OCI-LY1 (cell line): ENCODE measurements at regions not wholly inside any gene's neighbourhood (a gene's known extent, or its start where the extent isn't known, plus 50 kb on each side); places are given as distances from the start of the nearest gene placed in this dataset.

ENCODE experiments used
- H2AFZ ChIP-seq: fragments of 200-600 bp; sonication (generic), shearing (Covaris generic); 2 replicates; pipeline ENCODE4 v1.6.0; 2014; ENCODE audit warnings: antibody characterized with exemption, mild to moderate bottlenecking, low read length
- H3F3A ChIP-seq: fragments of 200-600 bp; sonication (generic), shearing (Covaris generic); 2 replicates; pipeline ENCODE4 v1.6.0; 2014; ENCODE audit warnings: mild to moderate bottlenecking, antibody characterized with exemption, low read length, moderate library complexity; ENCODE audit not compliant: insufficient read depth
- H3K27ac ChIP-seq: fragments of 200-600 bp; sonication (generic); 2 replicates; pipeline ENCODE4 v1.5.1; 2014; ENCODE audit warnings: low read length, mixed run types, mild to moderate bottlenecking, low read depth; ENCODE audit not compliant: poor library complexity, severe bottlenecking
- H3K27me3 ChIP-seq: fragments of 200-600 bp; sonication (generic); 2 replicates; pipeline ENCODE4 v1.6.0; 2014; ENCODE audit warnings: antibody characterized with exemption, mild to moderate bottlenecking, low read length, moderate library complexity; ENCODE audit not compliant: insufficient read depth
- H3K36me3 ChIP-seq: fragments of 200-600 bp; sonication (generic); 2 replicates; pipeline ENCODE4 v1.6.1; 2014; ENCODE audit warnings: mild to moderate bottlenecking, antibody characterized with exemption, low read length, moderate library complexity, mixed read lengths; ENCODE audit not compliant: insufficient read depth
- H3K4me1 ChIP-seq: fragments of 200-600 bp; sonication (generic); 2 replicates; pipeline ENCODE4 v1.5.1; 2014; ENCODE audit warnings: mild to moderate bottlenecking, low read length, moderate library complexity; ENCODE audit not compliant: insufficient read depth, severe bottlenecking
- H3K4me2 ChIP-seq: fragments of 200-600 bp; sonication (generic), shearing (Covaris generic); 2 replicates; pipeline ENCODE4 v1.6.1; 2014; ENCODE audit warnings: low read length
- H3K4me3 ChIP-seq: fragments of 200-600 bp; sonication (generic); 2 replicates; pipeline ENCODE4 v1.5.1; 2014; ENCODE audit warnings: low read length, low read depth, mild to moderate bottlenecking, mixed read lengths; ENCODE audit not compliant: poor library complexity, severe bottlenecking
- H3K79me2 ChIP-seq: fragments of 200-600 bp; shearing (Covaris generic); 2 replicates; pipeline ENCODE4 v1.6.1; 2016; ENCODE audit warnings: mixed run types, low read length, mixed read lengths; ENCODE audit not compliant: insufficient read depth
- H3K9ac ChIP-seq: fragments of 200-600 bp; sonication (generic), shearing (Covaris generic); 2 replicates; pipeline ENCODE4 v1.6.1; 2014; ENCODE audit warnings: mild to moderate bottlenecking, low read length, mixed read lengths
- H3K9me2 ChIP-seq: fragments of 200-600 bp; sonication (generic), shearing (Covaris generic); 2 replicates; pipeline ENCODE4 v1.6.1; 2014; ENCODE audit warnings: low read depth, mild to moderate bottlenecking, low read length, mixed read lengths
- H3K9me3 ChIP-seq: fragments of 200-600 bp; shearing (Covaris generic); 2 replicates; pipeline ENCODE4 v1.6.1; 2014; ENCODE audit warnings: low read length, mixed read lengths
- H4K20me1 ChIP-seq: fragments of 200-600 bp; sonication (generic), shearing (Covaris generic); 2 replicates; pipeline ENCODE4 v1.6.0; 2016; ENCODE audit warnings: mild to moderate bottlenecking, low read length; ENCODE audit not compliant: insufficient read depth
- CTCF ChIP-seq: fragments of 200-600 bp; sonication (generic), shearing (Covaris generic); IDR thresholded peaks from 2 replicates; pipeline ENCODE4 v1.5.1; 2017; ENCODE audit warnings: mild to moderate bottlenecking, antibody characterized with exemption, low read length, moderate library complexity, mixed read lengths
- EZH2 ChIP-seq: fragments of 200-600 bp; sonication (generic), shearing (Covaris generic); IDR thresholded peaks from 2 replicates; pipeline ENCODE4 v1.8.0; 2017; ENCODE audit warnings: borderline replicate concordance, mixed run types, mild to moderate bottlenecking, antibody characterized with exemption, low read length, moderate library complexity, mixed read lengths

- peak; percentile 48; the same call in 1 of the 2 replicates for TF ChIP-seq CTCF
- TF ChIP-seq EZH2: no peak
- Histone ChIP-seq H3K9ac (peak overlapping the region; percentile 38), H3K27me3 (no peaks in the 10 kb centered on the region), H3F3A (no peaks in the 10 kb centered on the region), H3K4me1 (peaks cover 8% of the 10 kb centered on the region), H4K20me1 (no peaks in the 10 kb centered on the region), H3K4me3 (no peak overlapping the region), H3K79me2 (no peaks in the 10 kb centered on the region), H3K4me2 (peak overlapping the region; percentile 43), H2AFZ (peak overlapping the region; percentile 77), H3K36me3 (no peaks in the 10 kb centered on the region), H3K9me2 (no peaks in the 10 kb centered on the region), H3K27ac (peak overlapping the region; percentile 40), H3K9me3 (no peaks in the 10 kb centered on the region)
Measured at GRCh38 chr14:39704594-39704993, 272.4 kb upstream of the FBXO33 start.

GRCh38 chr14:39694341-39694740 is 262.1 kb upstream of the FBXO33 start:
- no peak overlapping the region for H3K4me2 ChIP-seq
- H3K4me3 ChIP-seq: no peak overlapping the region
- no peaks in the 10 kb centered on the region for H3K36me3 ChIP-seq
- no peak overlapping the region for H3K27ac ChIP-seq
- H2AFZ ChIP-seq: no peak overlapping the region
- no peak overlapping the region for H3K9ac ChIP-seq
- H3K79me2 ChIP-seq: no peaks in the 10 kb centered on the region
- no peaks in the 10 kb centered on the region for H4K20me1 ChIP-seq
- H3K4me1 ChIP-seq: no peaks in the 10 kb centered on the region
- no peaks in the 10 kb centered on the region for H3K27me3 ChIP-seq
- no peaks in the 10 kb centered on the region for H3K9me3 ChIP-seq
- no peaks in the 10 kb centered on the region for H3K9me2 ChIP-seq
- no peaks in the 10 kb centered on the region for H3F3A ChIP-seq
- TF ChIP-seq CTCF (no peak), EZH2 (no peak)

DNA sequence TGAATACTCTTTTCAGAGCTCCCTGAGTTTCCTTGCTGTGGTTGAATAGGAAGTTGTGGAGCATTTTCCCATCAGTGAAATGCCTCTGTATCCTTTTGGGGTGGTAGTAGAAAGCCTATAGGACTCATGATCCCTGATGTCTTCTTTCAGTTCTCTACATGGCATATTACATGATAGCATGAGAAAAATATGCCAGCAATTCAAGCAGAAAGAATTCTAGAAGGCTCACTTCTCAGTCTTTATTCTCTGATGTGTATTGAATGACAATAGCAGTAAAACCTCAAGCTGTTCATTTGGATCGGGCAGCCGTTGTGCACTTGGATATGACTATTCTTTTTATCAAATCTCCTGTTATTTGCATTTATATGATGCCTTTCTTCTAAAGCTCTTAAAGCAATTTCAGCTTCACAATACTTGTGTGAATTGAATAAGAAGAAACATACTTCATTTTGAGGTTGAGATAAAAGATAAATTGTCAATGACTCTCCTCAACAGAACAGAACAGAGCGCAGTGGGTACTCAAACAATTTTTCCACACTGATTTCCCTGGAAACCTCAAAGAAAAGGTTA is 251.5 kb upstream of the FBXO33 start:
- no peaks in the 10 kb centered on the region for H4K20me1 ChIP-seq
- no peaks in the 10 kb centered on the region for H3K27me3 ChIP-seq
- no peak overlapping the region for H3K9ac ChIP-seq
- H3K27ac ChIP-seq: peak overlapping the region; percentile 37
- no peak overlapping the region for H2AFZ ChIP-seq
- TF ChIP-seq CTCF: no peak
- TF ChIP-seq EZH2: no peak
- peaks cover 52% of the 10 kb centered on the region for H3K4me1 ChIP-seq
- no peak overlapping the region for H3K4me3 ChIP-seq
- no peaks in the 10 kb centered on the region for H3K79me2 ChIP-seq
- no peaks in the 10 kb centered on the region for H3K9me3 ChIP-seq
- H3K36me3 ChIP-seq: no peaks in the 10 kb centered on the region
- no peaks in the 10 kb centered on the region for H3K9me2 ChIP-seq
- H3F3A ChIP-seq: no peaks in the 10 kb centered on the region
- H3K4me2 ChIP-seq: no peak overlapping the region
